GM23248 (cell line): ENCODE measurements at regions not wholly inside any gene's neighbourhood (a gene's known extent, or its start where the extent isn't known, plus 50 kb on each side); places are given as distances from the start of the nearest gene placed in this dataset.

Experiments
- DNase-seq: peaks from one replicate; pipeline ENCODE4 v3.0.0-alpha.2; 2015
- H2AFZ ChIP-seq: fragments of 200-600 bp; sonication (generic); 2 replicates; pipeline ENCODE4 v1.6.1; 2016; ENCODE audit warnings: antibody characterized with exemption
- H3F3A ChIP-seq: fragments of 200-600 bp; sonication (generic); 2 replicates; pipeline ENCODE4 v1.6.1; 2016; ENCODE audit warnings: mild to moderate bottlenecking, antibody characterized with exemption, mixed run types; ENCODE audit not compliant: insufficient read depth
- H3K27ac ChIP-seq: fragments of 200-600 bp; sonication (generic); 2 replicates; pipeline ENCODE4 v1.5.1; 2016; ENCODE audit warnings: mild to moderate bottlenecking
- H3K27me3 ChIP-seq: fragments of 200-600 bp; sonication (generic); replicated peaks from 2 replicates; pipeline ENCODE4 v1.6.1; 2016; ENCODE audit warnings: mild to moderate bottlenecking; ENCODE audit not compliant: insufficient read depth
- H3K36me3 ChIP-seq: fragments of 200-600 bp; sonication (generic); 2 replicates; pipeline ENCODE4 v1.6.1; 2016; ENCODE audit warnings: low read depth, mild to moderate bottlenecking
- H3K4me1 ChIP-seq: fragments of 200-600 bp; sonication (generic); 2 replicates; pipeline ENCODE4 v1.6.1; 2016; ENCODE audit warnings: mild to moderate bottlenecking; ENCODE audit not compliant: insufficient read depth
- H3K4me2 ChIP-seq: fragments of 200-600 bp; sonication (generic); one replicate; pipeline ENCODE4 v1.6.1; 2016; ENCODE audit warnings: mild to moderate bottlenecking; ENCODE audit not compliant: unreplicated experiment
- H3K4me3 ChIP-seq: fragments of 200-600 bp; sonication (generic); 2 replicates; pipeline ENCODE4 v1.5.1; 2016; ENCODE audit warnings: mild to moderate bottlenecking
- H3K79me2 ChIP-seq: fragments of 200-600 bp; sonication (generic); 2 replicates; pipeline ENCODE4 v1.6.1; 2016; ENCODE audit warnings: mild to moderate bottlenecking; ENCODE audit not compliant: insufficient read depth
- H3K9ac ChIP-seq: fragments of 200-600 bp; sonication (generic); 2 replicates; pipeline ENCODE4 v1.6.1; 2016; ENCODE audit warnings: mild to moderate bottlenecking
- H3K9me2 ChIP-seq: fragments of 200-600 bp; sonication (generic); 2 replicates; pipeline ENCODE4 v1.6.1; 2016; ENCODE audit warnings: mixed run types, mild to moderate bottlenecking, moderate library complexity; ENCODE audit not compliant: insufficient read depth
- H3K9me3 ChIP-seq: fragments of 200-600 bp; sonication (generic); one replicate; pipeline ENCODE4 v1.6.1; 2017; ENCODE audit warnings: low read depth
- H4K20me1 ChIP-seq: fragments of 200-600 bp; sonication (generic); 2 replicates; pipeline ENCODE4 v1.6.0; 2016; ENCODE audit not compliant: insufficient read depth
- EZH2 ChIP-seq: fragments of 200-600 bp; sonication (generic); IDR thresholded peaks from 2 replicates; pipeline ENCODE4 v1.6.1; 2018; ENCODE audit warnings: antibody characterized with exemption, mild to moderate bottlenecking; ENCODE audit not compliant: insufficient read depth, poor library complexity, severe bottlenecking
- EZH2phosphoT487 ChIP-seq: fragments of 200-600 bp; sonication (generic); IDR thresholded peaks from 2 replicates; pipeline ENCODE4 v1.6.1; 2018; ENCODE audit warnings: antibody characterized with exemption, moderate library complexity, mild to moderate bottlenecking, low read depth; ENCODE audit not compliant: insufficient read depth
- WGBS, 2 experiments: methylation state at CpG; one replicate each; pipeline ENCODE4 v1.1.6; 2015 to 2017; ENCODE audit warnings: low lambda C conversion rate in 2 of 2, low coverage in 1 of 2; ENCODE audit errors: missing lambda C conversion rate in 2 of 2; 5-methylcytosine and 5-hydroxymethylcytosine counted together
- in situ Hi-C: fragments of 300-500 bp; cut with MboI; formaldehyde crosslinking; loops from 2 replicates; pipeline ENCODE4 v1.15.0; 2020

DNA sequence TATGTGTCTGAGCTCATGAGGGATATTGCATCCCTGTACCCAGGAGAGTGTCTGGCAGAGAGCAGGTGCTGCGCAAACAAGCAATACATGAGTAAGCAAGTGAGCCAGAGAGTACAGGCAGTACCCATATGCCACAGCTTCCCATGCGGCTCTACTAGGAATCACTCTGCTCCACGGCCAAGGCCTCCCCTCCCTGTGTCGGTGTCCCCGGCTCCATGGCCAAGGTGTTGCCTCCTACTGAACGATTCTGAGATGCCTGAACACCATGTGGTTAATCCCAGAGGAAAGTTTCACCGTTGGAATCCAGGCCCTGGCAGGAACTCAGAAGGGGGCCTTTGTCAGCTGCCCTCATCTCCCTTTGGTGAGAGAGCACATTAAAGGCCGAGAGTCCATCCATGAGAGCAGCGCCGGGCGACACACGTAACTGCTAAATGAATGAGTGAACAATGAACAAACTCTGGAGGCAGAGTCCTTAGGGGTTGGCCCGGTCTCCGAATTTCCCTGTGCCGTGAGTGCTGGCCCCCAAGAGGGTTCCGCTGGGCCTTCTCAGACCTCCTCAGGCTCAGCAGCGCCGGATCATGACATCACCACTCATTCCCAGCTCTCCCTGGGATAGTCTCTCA lies 136.0 kb upstream of the FAM20C start:
- H3K9ac ChIP-seq, result no peak overlapping the region
- H4K20me1 ChIP-seq, result no peaks in the 10 kb centered on the region
- in situ Hi-C loops, result no loop called here
- H3F3A ChIP-seq, result no peaks in the 10 kb centered on the region
- no peaks in the 10 kb centered on the region for H3K9me3 ChIP-seq
- H3K4me1 ChIP-seq, result no peaks in the 10 kb centered on the region
- no peak for TF ChIP-seq EZH2phosphoT487
- TF ChIP-seq EZH2, result no peak
- H2AFZ ChIP-seq, result no peak overlapping the region
- H3K9me2 ChIP-seq, result no peaks in the 10 kb centered on the region
- no peaks in the 10 kb centered on the region for H3K79me2 ChIP-seq
- H3K4me3 ChIP-seq, result no peak overlapping the region
- WGBS, 2 experiments, result 75 to 80% methylated on average over 18 of the region's 18 CpGs
- no peak overlapping the region for H3K27ac ChIP-seq
- no peak overlapping the region for H3K4me2 ChIP-seq
- H3K36me3 ChIP-seq, result no peaks in the 10 kb centered on the region
- no peak for DNase-seq
- H3K27me3 ChIP-seq, result 0 out of 2 replicates have a peak, but pooled peaks cover 3% of the 10 kb centered on the region

DNA sequence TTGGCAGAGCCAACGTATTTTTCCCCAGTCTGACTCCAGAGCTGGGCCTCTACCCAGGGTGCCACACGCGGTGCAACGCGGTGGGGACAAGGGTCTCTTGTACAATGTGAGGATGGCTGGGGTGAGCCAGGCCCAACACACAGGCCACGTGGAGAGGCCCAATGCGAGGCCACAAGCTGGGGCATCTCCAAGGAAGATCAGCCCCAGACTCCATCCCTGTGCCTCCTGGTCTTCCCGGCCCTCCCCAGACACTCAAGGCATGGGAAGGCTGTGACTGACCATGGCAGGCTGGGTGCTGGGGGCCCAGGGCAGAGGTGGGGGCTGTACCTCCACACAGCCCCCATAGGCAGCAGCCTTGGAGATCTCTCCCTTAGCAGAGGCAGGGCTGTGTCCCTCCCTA lies 135.3 kb upstream of the FAM20C start:
- Histone ChIP-seq H3K4me3 (no peak overlapping the region), H2AFZ (no peak overlapping the region), H3K9me2 (no peaks in the 10 kb centered on the region), H3K4me1 (no peaks in the 10 kb centered on the region), H3K4me2 (no peak overlapping the region), H4K20me1 (no peaks in the 10 kb centered on the region), H3K27ac (no peak overlapping the region), H3K79me2 (no peaks in the 10 kb centered on the region), H3K27me3 (0 out of 2 replicates have a peak, but pooled peaks cover 3% of the 10 kb centered on the region), H3K9ac (no peak overlapping the region), H3F3A (no peaks in the 10 kb centered on the region), H3K9me3 (no peaks in the 10 kb centered on the region), H3K36me3 (no peaks in the 10 kb centered on the region)
- DNase-seq, result no peak
- TF ChIP-seq EZH2phosphoT487 (no peak), EZH2 (no peak)
- in situ Hi-C loops, result no loop called here
- WGBS, 2 experiments, result 81 to 82% methylated on average over 8 of the region's 8 CpGs

GRCh38 chr7:57482-58255 lies 134.7 kb upstream of the FAM20C start:
- no peak overlapping the region for H3K4me2 ChIP-seq
- no peaks in the 10 kb centered on the region for H3K36me3 ChIP-seq
- no peak overlapping the region for H3K27ac ChIP-seq
- no peak overlapping the region for H3K9ac ChIP-seq
- H3K4me1 ChIP-seq, result no peaks in the 10 kb centered on the region
- H3K9me2 ChIP-seq, result no peaks in the 10 kb centered on the region
- no peak for TF ChIP-seq EZH2phosphoT487
- no peak for TF ChIP-seq EZH2
- H4K20me1 ChIP-seq, result no peaks in the 10 kb centered on the region
- H3K27me3 ChIP-seq, result 0 out of 2 replicates have a peak, but pooled peaks cover 2% of the 10 kb centered on the region
- in situ Hi-C loops, result no loop called here
- no peaks in the 10 kb centered on the region for H3K79me2 ChIP-seq
- H3K4me3 ChIP-seq, result no peak overlapping the region
- H3K9me3 ChIP-seq, result no peaks in the 10 kb centered on the region
- H3F3A ChIP-seq, result no peaks in the 10 kb centered on the region
- no peak overlapping the region for H2AFZ ChIP-seq
- DNase-seq, result no peak
- WGBS, 2 experiments, result 49 to 52% methylated on average over 9 of the region's 9 CpGs

DNA sequence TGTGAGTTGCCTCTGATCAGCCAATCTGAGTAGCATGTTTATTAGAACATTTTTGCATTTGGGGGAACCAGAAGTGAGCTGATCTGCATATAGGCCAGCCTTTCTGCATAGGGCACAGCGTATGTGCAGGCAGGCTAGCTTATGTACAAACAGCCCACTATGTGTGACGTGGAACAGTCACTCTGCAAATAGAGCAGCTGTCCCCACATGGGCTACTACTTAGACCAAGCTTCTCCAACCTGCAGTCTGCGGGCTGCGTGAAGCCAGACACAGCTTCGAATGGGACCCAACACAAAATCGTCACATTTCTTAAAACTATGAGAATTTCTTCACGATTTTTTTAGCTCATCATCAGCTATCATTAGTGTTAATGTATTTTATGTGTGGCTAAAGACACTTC lies 134.1 kb upstream of the FAM20C start:
- H2AFZ ChIP-seq, result no peak overlapping the region
- in situ Hi-C loops, result no loop called here
- H3K79me2 ChIP-seq, result no peaks in the 10 kb centered on the region
- H3K4me1 ChIP-seq, result no peaks in the 10 kb centered on the region
- no peaks in the 10 kb centered on the region for H3K27me3 ChIP-seq
- no peaks in the 10 kb centered on the region for H3K9me2 ChIP-seq
- TF ChIP-seq EZH2phosphoT487 (no peak), EZH2 (no peak)
- no peak overlapping the region for H3K4me2 ChIP-seq
- no peaks in the 10 kb centered on the region for H3K36me3 ChIP-seq
- H3K9me3 ChIP-seq, result no peaks in the 10 kb centered on the region
- H3K4me3 ChIP-seq, result no peak overlapping the region
- DNase-seq, result no peak
- no peak overlapping the region for H3K27ac ChIP-seq
- no peaks in the 10 kb centered on the region for H4K20me1 ChIP-seq
- WGBS, 2 experiments, result 73 to 74% methylated on average over 7 of the region's 7 CpGs
- H3F3A ChIP-seq, result no peaks in the 10 kb centered on the region
- no peak overlapping the region for H3K9ac ChIP-seq
